IPS-18c (cell line): ENCODE measurements at regions not wholly inside any gene's neighbourhood (a gene's known extent, or its start where the extent isn't known, plus 50 kb on each side); places are given as distances from the start of the nearest gene placed in this dataset.
"Not testable (repeated sequence)": the region's sequence is repeated elsewhere in the genome, so short reads cannot be mapped to it uniquely, and the experiment has no call there.

ENCODE experiments used
- H3K4me3 ChIP-seq: 2 replicates; pipeline ENCODE4 v1.7.0; 2013; ENCODE audit warnings: low read depth, mild to moderate bottlenecking, low read length, moderate library complexity; ENCODE audit not compliant: insufficient read depth
- H3K9me3 ChIP-seq: one replicate; pipeline ENCODE4 v1.6.1; 2013; ENCODE audit warnings: mild to moderate bottlenecking, low read length, moderate library complexity; ENCODE audit not compliant: control insufficient read depth, insufficient read depth

DNA sequence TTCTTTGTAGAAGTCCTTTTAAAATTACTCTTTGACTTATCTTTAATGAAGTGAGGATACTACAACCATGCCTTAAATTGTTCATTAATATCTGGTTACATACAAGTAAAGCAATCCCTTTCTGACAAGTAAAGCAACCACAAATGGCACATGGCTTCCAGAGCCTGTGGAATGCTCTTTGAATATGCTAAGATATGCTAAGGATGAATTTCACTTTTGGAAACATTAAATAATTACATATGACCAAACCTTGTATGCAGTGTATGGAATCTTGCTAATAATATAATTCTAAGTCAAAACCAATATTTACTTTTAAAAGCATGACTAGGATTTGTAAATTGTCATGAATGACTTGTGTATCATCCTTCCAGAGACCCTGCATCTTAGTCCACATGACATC lies 1711.2 kb upstream of the CELF4 start:
- H3K4me3 ChIP-seq = no peak overlapping the region
- H3K9me3 ChIP-seq = no peaks in the 10 kb centered on the region

DNA sequence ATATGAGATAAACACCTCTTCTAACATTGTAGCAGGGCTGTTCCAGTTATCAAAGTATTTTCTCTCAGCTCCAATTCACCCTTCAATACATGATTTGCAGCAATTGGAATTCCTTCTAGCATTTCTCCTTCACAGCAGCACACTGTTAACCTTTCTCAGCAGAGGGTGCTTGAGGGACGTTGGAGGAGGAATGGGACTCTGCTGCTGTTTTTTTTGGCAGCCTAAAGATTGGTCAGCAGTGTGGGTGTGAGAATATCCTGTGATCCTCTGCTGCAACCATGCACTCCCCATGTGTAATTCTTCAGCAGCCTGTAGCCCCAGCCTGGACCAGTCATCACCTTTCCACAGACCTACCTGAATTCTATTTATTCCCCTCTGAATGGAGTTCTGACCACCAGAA lies 1708.9 kb upstream of the CELF4 start:
- no peaks in the 10 kb centered on the region for H3K9me3 ChIP-seq

DNA sequence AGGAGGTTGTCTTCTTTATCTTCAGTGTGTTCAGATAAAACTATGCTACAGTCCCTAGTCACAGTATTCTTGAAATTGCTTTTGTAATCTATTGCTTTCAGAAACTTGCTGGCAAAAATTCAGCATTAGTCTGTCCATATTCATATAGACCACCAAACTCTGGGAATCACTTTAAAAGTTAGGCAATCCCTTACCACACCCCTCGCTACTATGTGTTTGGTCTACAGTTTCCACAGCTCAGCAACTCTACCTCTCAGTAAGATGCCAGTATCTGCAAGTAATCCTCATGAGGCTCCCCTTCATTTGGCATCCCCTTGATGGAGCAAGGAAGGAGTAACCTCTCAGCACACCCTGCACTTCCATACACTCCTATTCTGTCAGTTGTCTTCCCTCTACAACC lies 1706.6 kb upstream of the CELF4 start:
- Histone ChIP-seq H3K4me3 (no peak overlapping the region), H3K9me3 (no peaks in the 10 kb centered on the region)

More for the DNA sequence above, 1708.9 kb upstream of the CELF4 start:
- no peak overlapping the region for H3K4me3 ChIP-seq

DNA sequence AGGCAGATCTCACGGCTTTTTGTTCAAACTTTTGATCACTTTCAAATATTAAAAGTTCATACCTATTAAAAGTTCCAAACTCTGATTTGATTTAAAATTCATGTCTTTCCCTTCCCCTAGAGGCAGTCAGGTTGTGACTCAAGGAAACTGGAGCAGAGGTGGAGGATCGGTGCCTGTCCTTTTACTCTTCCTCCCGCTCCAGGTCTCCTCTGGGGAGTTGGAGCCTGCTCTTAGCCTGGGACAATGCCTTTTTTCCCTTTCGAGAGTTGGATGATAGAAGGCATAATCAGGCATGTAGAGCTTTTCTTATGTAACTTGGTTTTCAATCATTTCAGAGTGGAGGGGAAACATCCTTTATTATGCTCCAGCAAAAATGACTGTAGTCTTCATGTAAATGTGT lies 1706.1 kb upstream of the CELF4 start:
- Histone ChIP-seq H3K4me3 (no peak overlapping the region), H3K9me3 (no peaks in the 10 kb centered on the region)

DNA sequence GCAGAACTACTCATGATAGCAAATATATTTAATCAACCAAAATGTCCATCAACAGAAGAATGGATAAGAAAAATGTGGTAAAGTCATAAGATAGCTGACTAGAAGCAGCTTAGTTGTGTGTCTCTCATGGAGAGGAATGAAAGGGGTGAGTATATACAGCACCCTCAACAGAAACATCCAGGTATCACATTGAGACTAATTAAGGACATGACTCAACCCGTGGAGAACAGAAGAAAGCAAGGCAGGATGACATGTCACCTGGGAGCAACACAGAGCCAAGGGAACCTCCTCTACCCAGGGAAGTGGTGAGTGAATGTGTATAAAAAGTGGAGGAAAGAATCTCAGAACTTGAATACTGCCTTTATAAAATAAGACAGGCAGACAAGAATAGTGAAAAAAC lies 1695.0 kb upstream of the CELF4 start:
- Histone ChIP-seq H3K9me3 (no peaks in the 10 kb centered on the region), H3K4me3 (no peak overlapping the region)

DNA sequence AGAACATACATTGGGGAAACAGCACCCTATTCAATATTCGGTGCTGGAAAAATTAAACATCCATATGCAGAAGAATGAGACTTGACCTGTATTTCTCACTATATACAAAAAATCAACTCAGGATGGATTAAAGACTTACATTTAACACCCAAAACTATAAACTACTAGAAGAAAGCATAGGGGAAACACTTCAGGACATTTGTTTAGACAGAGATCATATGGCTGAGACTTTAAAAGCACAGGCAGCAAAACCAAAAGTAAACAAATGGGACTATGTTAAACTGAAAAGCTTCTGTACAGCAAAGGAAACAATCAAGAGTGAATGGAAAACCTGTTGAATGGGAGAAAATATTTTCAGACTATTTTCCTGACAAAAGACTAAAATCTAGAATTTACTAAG lies 1694.1 kb upstream of the CELF4 start:
- H3K4me3 ChIP-seq = no peak overlapping the region
- no peaks in the 10 kb centered on the region for H3K9me3 ChIP-seq

DNA sequence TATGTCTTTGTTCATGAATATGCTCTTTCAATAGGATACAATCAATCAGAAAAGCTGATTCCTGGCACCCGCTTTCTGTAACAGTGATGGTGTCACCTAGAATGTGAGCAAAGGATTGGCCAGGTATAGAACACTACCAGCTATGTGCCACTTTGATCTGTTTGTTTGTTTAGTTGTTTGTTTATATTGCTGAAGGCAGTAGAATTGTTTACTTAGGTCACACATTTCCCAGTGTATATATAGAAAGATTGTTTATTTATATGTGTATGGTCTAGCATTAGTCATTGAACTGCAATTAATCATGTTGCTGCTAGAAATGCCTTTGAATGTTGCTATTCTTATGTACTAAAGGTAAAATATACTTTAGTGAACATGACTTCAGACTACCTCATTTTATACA lies 1678.6 kb upstream of the CELF4 start:
- H3K4me3 ChIP-seq = no peak overlapping the region
- no peaks in the 10 kb centered on the region for H3K9me3 ChIP-seq

DNA sequence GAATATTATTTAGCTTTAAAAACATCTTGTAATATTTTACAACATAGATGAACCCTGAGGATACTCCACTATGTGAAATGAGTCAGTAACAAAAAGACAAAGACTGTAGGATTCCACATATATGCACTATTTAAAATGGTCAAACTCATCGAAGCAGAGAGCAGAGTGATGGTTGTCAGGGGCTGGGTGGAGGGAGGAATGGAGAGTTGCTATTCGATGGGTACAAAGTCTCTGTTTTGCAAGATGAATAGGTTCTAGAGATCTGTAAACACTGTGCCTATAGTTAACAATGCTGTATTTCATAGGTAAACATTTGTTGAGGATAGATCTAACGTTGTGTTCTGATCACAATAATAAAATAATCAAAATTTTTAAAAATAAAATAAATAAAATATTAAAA lies 1675.9 kb upstream of the CELF4 start:
- H3K9me3 ChIP-seq = no peaks in the 10 kb centered on the region
- H3K4me3 ChIP-seq = no peak overlapping the region

DNA sequence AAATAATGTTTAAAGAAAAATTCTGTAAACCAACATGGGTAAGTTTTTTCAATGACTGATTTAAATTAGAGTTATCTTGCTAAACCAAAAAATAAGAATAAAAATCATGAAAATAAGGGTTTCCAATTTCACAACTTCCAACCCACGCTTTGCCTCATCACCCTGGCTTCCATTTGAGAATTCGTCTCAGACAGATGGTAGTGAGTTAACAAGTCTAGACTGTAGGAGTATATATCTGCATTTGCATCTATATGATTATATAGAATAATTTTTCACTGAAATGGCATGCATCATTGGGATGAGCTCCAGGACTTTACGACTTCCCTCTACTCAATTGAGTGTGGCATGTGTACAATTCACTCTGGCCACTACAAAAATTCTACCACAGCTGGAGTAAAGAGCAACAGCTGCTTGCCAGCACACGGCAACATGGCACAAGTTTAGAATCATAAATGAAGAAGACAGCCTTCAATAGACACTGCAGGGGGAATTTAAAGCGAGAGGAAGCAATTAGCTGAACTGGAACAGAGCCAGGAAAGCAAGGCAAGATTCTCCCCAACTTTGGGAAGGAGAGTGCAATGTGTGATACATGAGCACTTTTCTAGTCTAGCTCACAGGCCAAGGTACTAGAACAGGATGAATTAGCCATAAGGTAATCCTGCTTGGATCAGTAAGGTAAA lies 1673.5 kb upstream of the CELF4 start:
- Histone ChIP-seq H3K4me3 (no peak overlapping the region), H3K9me3 (no peaks in the 10 kb centered on the region)

DNA sequence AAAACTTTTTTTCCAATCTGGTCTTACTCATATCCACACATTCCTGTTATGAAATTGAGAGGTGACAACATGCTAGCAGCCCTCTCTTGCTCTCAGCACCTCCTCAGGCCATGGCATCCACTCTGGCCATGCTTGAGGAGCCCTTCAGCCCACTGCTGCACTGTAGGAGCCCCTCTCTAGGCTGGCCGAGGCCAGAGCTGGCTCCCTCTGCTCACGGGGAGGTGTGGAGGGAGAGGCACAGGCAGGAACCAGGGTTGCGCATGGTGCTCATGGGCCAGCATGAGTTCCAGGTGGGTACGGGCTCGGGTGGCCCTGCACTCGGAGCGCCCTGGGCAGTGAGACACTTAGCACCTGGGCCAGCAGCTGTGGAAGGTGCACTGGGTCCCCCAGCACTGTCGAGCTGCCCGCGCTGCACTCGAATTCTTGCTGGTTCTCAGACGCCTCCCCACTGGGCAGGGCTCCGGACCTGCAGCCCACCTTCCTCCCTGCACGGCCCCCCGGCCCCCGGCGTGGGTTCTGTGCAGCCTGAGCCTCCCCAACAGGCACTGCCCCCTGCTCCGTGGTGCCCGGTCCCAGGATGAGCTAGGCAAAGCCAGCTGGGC lies 1669.6 kb upstream of the CELF4 start:
- Histone ChIP-seq H3K4me3 (no peak overlapping the region), H3K9me3 (no peaks in the 10 kb centered on the region)

DNA sequence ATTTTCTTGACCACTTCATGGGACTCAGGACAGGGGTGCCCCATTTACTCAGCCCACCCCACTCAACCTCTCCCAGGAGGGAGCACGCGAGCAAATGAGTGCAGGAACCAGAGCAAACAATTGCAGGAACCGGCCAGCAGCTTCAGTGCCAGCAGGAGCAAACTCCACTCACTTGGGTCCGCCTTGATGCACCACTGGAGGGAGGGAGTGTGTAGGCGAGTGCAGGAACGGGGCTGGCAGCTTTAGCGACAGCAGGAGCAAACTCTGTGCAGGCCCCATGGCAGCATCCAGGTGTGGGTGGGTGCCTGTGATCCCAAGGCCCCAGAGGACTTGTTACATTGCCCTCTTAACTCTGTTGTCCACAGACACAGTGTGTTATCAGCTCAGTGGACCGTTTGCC lies 1667.3 kb upstream of the CELF4 start:
- Histone ChIP-seq H3K9me3 (no peaks in the 10 kb centered on the region), H3K4me3 (no peak overlapping the region)

DNA sequence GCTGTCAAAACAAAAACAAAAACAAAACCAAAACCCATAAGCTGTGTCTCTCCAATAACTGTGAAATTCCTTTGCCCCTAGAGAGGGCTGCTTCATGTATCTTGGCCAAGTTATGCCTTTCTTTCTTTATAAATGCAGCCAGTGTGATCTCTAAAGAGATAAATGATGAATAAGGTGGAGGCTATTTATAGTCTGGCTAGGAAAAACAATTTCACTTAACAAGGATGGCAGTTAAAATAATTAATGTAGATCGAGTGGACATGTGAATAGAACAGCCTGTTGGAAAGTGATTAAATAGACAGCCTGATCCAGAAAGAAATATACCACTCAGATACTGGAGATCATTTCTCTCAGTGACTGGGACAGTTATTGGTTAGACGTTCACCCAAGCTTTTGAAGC lies 1666.9 kb upstream of the CELF4 start:
- H3K4me3 ChIP-seq = no peak overlapping the region
- H3K9me3 ChIP-seq = no peaks in the 10 kb centered on the region

DNA sequence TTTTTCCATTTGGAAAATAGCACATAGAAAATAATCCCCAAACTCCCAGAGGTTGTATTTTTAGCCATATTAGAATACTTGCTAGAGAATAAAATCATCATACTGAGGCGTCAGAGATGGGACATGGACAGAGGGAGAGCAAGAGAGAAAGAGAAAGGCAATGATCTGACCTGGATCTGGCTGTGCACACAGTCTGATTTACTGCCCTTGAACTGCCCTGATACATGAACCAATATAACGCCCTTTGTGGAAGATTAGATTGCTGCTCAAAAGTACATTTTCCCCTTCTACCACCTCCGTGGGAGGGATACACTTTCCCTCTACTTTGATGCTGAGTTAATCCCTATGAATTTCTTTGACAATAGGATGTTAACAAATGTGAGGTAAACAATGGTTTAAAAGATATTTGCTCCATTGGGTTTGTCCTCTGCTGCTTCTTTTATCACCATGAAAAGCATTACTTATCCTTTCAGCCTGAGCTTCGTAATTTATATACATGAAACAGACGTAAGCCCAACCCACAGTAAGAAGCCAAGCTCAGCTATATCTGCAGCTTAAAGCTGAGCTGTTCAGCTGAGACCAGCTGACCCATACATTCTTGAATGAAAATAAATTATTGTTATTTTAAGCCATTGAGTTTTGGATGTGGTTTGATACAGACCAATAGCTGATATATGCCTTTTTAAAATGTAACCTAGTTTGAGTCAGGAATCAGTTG lies 1664.6 kb upstream of the CELF4 start:
- H3K9me3 ChIP-seq = no peaks in the 10 kb centered on the region

DNA sequence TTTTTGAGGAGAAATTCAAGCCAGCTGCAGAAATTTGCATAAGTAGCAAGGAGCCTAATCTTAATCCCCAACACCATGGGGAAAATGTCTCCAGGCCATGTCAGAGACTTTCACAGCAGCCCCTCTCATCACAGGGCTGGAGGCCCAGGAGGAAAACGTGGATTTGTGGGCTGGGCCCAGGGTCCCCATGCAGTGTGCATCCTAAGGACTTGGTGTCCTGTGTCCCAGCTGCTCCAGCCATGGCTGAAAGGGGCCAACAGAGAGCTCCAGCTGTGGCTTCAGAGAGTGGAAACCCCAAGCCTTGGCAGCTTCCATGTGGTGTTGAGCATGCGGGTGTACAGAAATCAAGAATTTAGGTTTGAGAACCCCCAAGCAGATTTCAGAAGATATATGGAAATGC lies 1662.2 kb upstream of the CELF4 start:
- not testable (repeated sequence) for H3K4me3 ChIP-seq, H3K9me3 ChIP-seq

More for the DNA sequence above, 1664.6 kb upstream of the CELF4 start:
- no peak overlapping the region for H3K4me3 ChIP-seq

DNA sequence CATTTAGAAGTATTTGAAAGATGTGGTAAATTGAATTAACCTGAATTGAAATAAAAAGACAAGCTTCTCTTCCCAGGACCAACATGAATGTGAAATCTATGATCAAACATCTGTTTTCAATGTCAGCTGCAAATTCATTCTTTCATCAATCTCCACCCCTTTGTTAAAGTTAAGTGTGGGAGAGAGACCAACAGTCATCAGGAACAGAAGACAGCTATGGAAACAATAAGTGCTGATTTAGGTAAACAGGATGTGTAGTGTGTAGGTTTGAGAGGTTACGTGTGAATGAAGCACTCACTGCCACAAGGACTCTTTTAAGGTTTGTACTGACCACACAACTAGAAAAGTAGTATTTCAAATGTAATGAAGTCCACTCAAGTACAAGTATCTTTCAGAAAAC lies 1659.8 kb upstream of the CELF4 start:
- Histone ChIP-seq H3K9me3 (no peaks in the 10 kb centered on the region), H3K4me3 (no peak overlapping the region)

DNA sequence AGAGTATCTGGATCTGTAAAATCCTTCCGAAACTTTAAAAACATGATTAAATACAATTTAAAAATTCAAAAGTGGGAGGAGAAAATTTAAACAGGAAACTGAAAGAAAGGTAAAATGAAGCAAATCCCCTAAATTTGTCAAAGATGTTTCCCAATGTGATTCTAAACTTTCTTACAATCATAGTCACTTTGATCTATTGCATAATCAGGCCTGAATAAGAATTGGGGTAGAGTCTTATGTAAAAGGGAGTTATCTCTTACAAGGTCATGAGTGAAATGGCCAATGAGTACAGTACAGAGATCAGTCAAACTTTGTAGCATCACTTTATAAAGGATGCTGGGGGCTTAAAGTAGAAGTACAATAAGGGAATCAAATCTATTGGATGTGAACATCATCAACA lies 1657.7 kb upstream of the CELF4 start:
- Histone ChIP-seq H3K9me3 (no peaks in the 10 kb centered on the region), H3K4me3 (no peak overlapping the region)

DNA sequence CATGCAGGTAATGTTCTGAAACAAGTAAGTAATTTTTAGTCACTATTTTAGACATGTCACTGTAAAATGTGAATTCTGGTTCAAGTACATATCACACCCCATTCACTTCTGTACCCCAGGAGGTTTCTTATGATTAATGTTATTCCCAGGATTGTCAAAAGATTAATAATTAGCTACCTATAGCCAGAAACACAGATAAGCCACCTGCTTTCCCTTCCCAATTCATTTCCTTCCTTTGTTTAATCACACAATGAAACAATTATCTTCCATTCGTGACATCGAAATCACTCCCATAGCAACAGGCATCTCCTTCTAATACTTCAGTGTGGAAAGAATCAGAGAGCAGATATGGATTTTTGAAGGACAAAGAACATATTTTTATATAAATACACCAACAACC lies 1650.3 kb upstream of the CELF4 start:
- Histone ChIP-seq H3K9me3 (no peaks in the 10 kb centered on the region), H3K4me3 (no peak overlapping the region)

DNA sequence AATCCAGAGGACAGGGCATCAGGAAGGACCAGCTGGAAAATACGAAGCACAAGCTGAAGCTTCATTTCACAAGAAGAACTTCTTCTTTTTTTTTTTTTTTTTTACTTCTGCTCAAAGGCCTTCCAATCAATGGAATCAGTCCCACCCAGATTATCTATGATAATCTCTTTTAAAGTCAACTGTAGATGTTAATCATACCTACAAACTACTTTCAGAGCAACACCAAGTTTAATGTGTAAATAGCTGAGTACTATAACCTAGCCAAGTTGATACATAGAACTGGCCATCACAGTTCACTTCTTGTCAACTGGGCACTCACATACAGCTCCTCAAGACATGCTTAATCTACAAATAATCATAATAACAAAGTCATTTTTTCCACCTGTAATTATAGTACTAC lies 1645.9 kb upstream of the CELF4 start:
- no peak overlapping the region for H3K4me3 ChIP-seq
- H3K9me3 ChIP-seq = no peaks in the 10 kb centered on the region
